SK-N-SH (cell line): ENCODE measurements at regions not wholly inside any gene's neighbourhood (a gene's known extent, or its start where the extent isn't known, plus 50 kb on each side); places are given as distances from the start of the nearest gene placed in this dataset.
A peak's percentile ranks its signal among the peaks of the same experiment; 100 is the strongest.

Experiments
- CTCF ChIA-PET: fragments of 300-600, 350-600 bp; formaldehyde crosslinking; extraction: SDS; loops from one replicate; lab custom pipeline; 2021; lab: Yijun Ruan, JAX
- POLR2A ChIA-PET: fragments of 350-600 bp; sonication (Branson Sonifier 250); formaldehyde crosslinking; extraction: SDS; loops from one replicate; lab custom pipeline; 2020; ENCODE audit warnings: antibody characterized with exemption, inconsistent platforms; lab: Yijun Ruan, JAX
- DNase-seq: peaks from one replicate; pipeline ENCODE4 v3.0.0; 2012
- H2AFZ ChIP-seq: fragments of 200-600 bp; sonication (generic); 2 replicates; pipeline ENCODE4 v1.8.1; 2016; ENCODE audit warnings: antibody characterized with exemption, mild to moderate bottlenecking, low read depth
- H3F3A ChIP-seq: fragments of 200-600 bp; sonication (generic); replicated peaks from 2 replicates; pipeline ENCODE3; 2016; ENCODE audit warnings: antibody characterized with exemption, mild to moderate bottlenecking; ENCODE audit not compliant: insufficient read depth
- H3K27ac ChIP-seq, 2 experiments: fragments of 200-500 bp in 1 of 2; fragments of 200-600 bp in 1 of 2; sonication (Bioruptor generic) in 1 of 2; sonication (generic), shearing (Covaris generic) in 1 of 2; 2 replicates each; pipeline versions ENCODE4 v1.5.1 to v1.6.1; 2014 to 2016; ENCODE audit warnings: low read depth in 2 of 2, inconsistent platforms in 1 of 2, low read length in 1 of 2, mild to moderate bottlenecking in 1 of 2, mixed read lengths in 1 of 2
- H3K27me3 ChIP-seq: fragments of 200-600 bp; sonication (generic), shearing (Covaris generic); 2 replicates; pipeline ENCODE4 v1.6.1; 2016; ENCODE audit warnings: mixed run types; ENCODE audit not compliant: insufficient read depth
- H3K36me3 ChIP-seq, 2 experiments: fragments of 200-500 bp in 1 of 2; fragments of 200-600 bp in 1 of 2; sonication (Bioruptor generic) in 1 of 2; sonication (generic) in 1 of 2; replicated peaks in 1 of 2; 2 replicates each; pipeline versions ENCODE3 to v1.5.1; 2014 to 2016; ENCODE audit warnings: low read length in 1 of 2, mild to moderate bottlenecking in 1 of 2; ENCODE audit not compliant: insufficient read depth in 2 of 2, control insufficient read depth in 1 of 2
- H3K4me1 ChIP-seq, 2 experiments: fragments of 200-500 bp in 1 of 2; fragments of 200-600 bp in 1 of 2; sonication (Bioruptor generic) in 1 of 2; sonication (generic), shearing (Covaris generic) in 1 of 2; 2 replicates each; pipeline versions ENCODE4 v1.5.1 to v1.6.1; 2014 to 2016; ENCODE audit warnings: low read depth in 1 of 2, low read length in 1 of 2, mixed run types in 1 of 2; ENCODE audit not compliant: insufficient read depth in 2 of 2, control insufficient read depth in 1 of 2
- H3K4me2 ChIP-seq: fragments of 200-600 bp; sonication (generic), shearing (Covaris generic); 2 replicates; pipeline ENCODE4 v1.6.1; 2017; ENCODE audit warnings: mixed run types
- H3K4me3 ChIP-seq, 2 experiments: fragments of 200-500 bp in 1 of 2; fragments of 200-600 bp in 1 of 2; sonication (Bioruptor generic) in 1 of 2; sonication (generic), shearing (Covaris generic) in 1 of 2; 2 replicates each; pipeline versions ENCODE4 v1.5.1 to v1.8.1; 2014 to 2016; ENCODE audit warnings: low read depth in 2 of 2, inconsistent platforms in 1 of 2, low read length in 1 of 2, mild to moderate bottlenecking in 1 of 2, mixed read lengths in 1 of 2, moderate library complexity in 1 of 2
- H3K79me2 ChIP-seq: fragments of 200-600 bp; sonication (generic); 2 replicates; pipeline ENCODE4 v1.8.1; 2017; ENCODE audit warnings: mild to moderate bottlenecking; ENCODE audit not compliant: insufficient read depth
- H3K9ac ChIP-seq: fragments of 200-600 bp; sonication (generic); 2 replicates; pipeline ENCODE4 v1.6.1; 2017; ENCODE audit warnings: mixed run types
- H3K9me2 ChIP-seq: fragments of 200-600 bp; sonication (generic); 2 replicates; pipeline ENCODE4 v1.6.1; 2017; ENCODE audit warnings: mixed run types
- H3K9me3 ChIP-seq: fragments of 200-600 bp; sonication (generic); 2 replicates; pipeline ENCODE4 v1.6.1; 2017; ENCODE audit warnings: mixed run types, mild to moderate bottlenecking, moderate library complexity
- H4K20me1 ChIP-seq: fragments of 200-600 bp; sonication (generic); 2 replicates; pipeline ENCODE4 v1.6.1; 2017; ENCODE audit warnings: mild to moderate bottlenecking, mixed run types; ENCODE audit not compliant: insufficient read depth
- CTCF ChIP-seq: fragments of 200-600 bp; sonication (generic); IDR thresholded peaks from 2 replicates; pipeline ENCODE4 v1.6.1; 2017; ENCODE audit warnings: antibody characterized with exemption, mild to moderate bottlenecking, moderate library complexity
- GABPA ChIP-seq: IDR thresholded peaks from 2 replicates; pipeline ENCODE4 v1.4.0; 2012; ENCODE audit warnings: low read depth, mild to moderate bottlenecking
- GATA2 ChIP-seq: sonication (generic); formaldehyde crosslinking; IDR thresholded peaks from 2 replicates; pipeline ENCODE4 v1.5.0; 2020; ENCODE audit warnings: mild to moderate bottlenecking, missing genetic modification reagents
- RAD21 ChIP-seq: IDR thresholded peaks from 2 replicates; pipeline ENCODE4 v1.6.1; 2012; ENCODE audit warnings: mild to moderate bottlenecking, low read length
- RFX5 ChIP-seq: IDR thresholded peaks from 2 replicates; pipeline ENCODE4 v1.6.1; 2012; ENCODE audit warnings: mild to moderate bottlenecking, improper control_type of control experiment, low read length
- TAF1 ChIP-seq: IDR thresholded peaks from 2 replicates; pipeline ENCODE4 v1.6.1; 2012; ENCODE audit warnings: low read depth, mild to moderate bottlenecking, low read length, moderate library complexity, borderline replicate concordance
- YY1 ChIP-seq: IDR thresholded peaks from 2 replicates; pipeline ENCODE4 v1.4.0; 2012; ENCODE audit warnings: low read depth, mild to moderate bottlenecking
- WGBS: methylation state at CpG from one replicate; pipeline ENCODE4 v1.1.6; 2017; ENCODE audit warnings: low lambda C conversion rate; 5-methylcytosine and 5-hydroxymethylcytosine counted together

DNA sequence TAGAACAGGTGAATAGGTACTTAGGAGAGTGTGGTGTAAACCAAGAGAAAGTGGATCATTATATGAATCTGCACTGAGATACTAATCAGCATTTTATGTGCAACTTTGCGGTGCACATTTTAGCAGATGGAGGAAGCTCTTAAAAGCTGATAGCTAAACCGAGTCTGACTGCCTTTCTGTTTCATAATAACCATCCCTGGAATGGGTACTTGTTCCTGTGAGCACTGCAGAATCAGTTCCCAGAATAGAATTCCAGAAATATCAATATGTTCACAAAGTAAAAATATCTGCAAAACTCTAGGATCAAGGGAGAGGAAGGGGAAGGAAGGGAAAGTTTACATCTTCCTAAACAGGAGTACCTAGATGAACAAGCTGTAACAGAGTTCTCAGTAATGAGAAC, 432.2 kb upstream of the HNRNPA3 start:
- H4K20me1 ChIP-seq: no peaks in the 10 kb centered on the region
- WGBS: 46% methylated on average over 2 of the region's 2 CpGs

DNA sequence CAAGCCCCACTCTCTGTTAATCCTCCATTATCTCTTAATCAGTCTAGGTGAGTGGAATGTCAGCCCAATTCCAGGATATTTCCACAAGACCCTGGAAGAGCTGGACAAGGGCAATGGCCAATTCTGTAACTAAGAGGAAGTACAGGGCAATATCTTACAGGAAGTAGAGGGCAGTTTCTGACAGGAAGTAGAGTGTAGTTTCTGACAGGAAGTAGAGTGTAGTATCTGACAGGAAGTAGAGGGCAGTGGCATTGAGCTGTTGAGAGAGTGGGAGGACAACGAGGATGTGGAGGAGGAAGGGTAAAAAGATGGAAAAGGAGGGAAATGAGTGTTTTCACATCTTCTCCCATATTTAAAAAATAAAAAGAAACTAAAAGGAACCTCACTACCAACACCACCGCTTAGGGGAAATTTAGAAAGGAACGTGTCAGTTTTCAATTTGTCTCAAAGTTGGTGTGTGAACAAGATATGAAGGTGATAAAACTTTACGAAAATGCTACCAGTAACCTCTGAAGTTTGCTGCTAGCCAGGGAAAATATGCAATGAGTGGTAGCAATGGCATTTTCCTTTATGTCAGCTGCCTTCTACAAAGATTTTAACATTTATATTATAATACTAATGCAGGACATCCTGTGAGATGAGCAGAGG, 430.9 kb upstream of the HNRNPA3 start:
- Histone ChIP-seq H3K27me3 (no peaks in the 10 kb centered on the region), H3K4me1 (no peaks in the 10 kb centered on the region), H3K79me2 (no peaks in the 10 kb centered on the region), H3K4me3 (no peak overlapping the region), H3K27ac (no peak overlapping the region), H3K9me3 (no peaks in the 10 kb centered on the region), H3F3A (no peaks in the 10 kb centered on the region), H3K9me2 (no peaks in the 10 kb centered on the region), H3K36me3 (no peaks in the 10 kb centered on the region), H3K9ac (no peak overlapping the region), H3K4me2 (no peak overlapping the region), H2AFZ (no peak overlapping the region; the same call in 1 of the 2 replicates), H4K20me1 (no peaks in the 10 kb centered on the region)
- POLR2A ChIA-PET: no interaction called here
- TF ChIP-seq GABPA (0 out of 2 replicates have a peak, but pooled peaks have one; percentile 24), RAD21 (no peak), GATA2 (no peak)
- CTCF ChIA-PET: no interaction called here
- DNase-seq: no peak
- 47% methylated on average over 4 of the region's 4 CpGs for WGBS

More for the DNA sequence above, 432.2 kb upstream of the HNRNPA3 start:
- no peaks in the 10 kb centered on the region for H3K36me3 ChIP-seq
- H3K4me2 ChIP-seq: no peak overlapping the region
- POLR2A ChIA-PET: no interaction called here
- no peaks in the 10 kb centered on the region; a peak in 1 of 4 replicates for H3K4me1 ChIP-seq
- H3K79me2 ChIP-seq: no peaks in the 10 kb centered on the region
- CTCF ChIA-PET: no interaction called here
- TF ChIP-seq RFX5: no peak
- H3K27ac ChIP-seq: no peak overlapping the region
- H3F3A ChIP-seq: no peaks in the 10 kb centered on the region
- H3K27me3 ChIP-seq: no peaks in the 10 kb centered on the region
- no peak for DNase-seq
- no peak overlapping the region for H3K4me3 ChIP-seq
- H3K9ac ChIP-seq: no peak overlapping the region
- H2AFZ ChIP-seq: no peak overlapping the region
- no peaks in the 10 kb centered on the region for H3K9me3 ChIP-seq
- H3K9me2 ChIP-seq: no peaks in the 10 kb centered on the region

GRCh38 chr2:176784633-176785200, 427.9 kb upstream of the HNRNPA3 start:
- no peak overlapping the region for H3K9ac ChIP-seq
- no peaks in the 10 kb centered on the region for H4K20me1 ChIP-seq
- H3K4me1 ChIP-seq: no peaks in the 10 kb centered on the region; a peak in 2 of 4 replicates
- H3K9me3 ChIP-seq: no peaks in the 10 kb centered on the region
- H3K4me3 ChIP-seq: no peak overlapping the region
- ChIA-PET POLR2A (no interaction called here), CTCF (interaction anchor here (1.0 to 3.5 kb wide), 2 partner anchors 28 to 29 kb away, joined by 3 to 12 read pairs; no protein-coding TSS in a partner anchor)
- no peaks in the 10 kb centered on the region for H3K9me2 ChIP-seq
- H3K27me3 ChIP-seq: no peaks in the 10 kb centered on the region
- H2AFZ ChIP-seq: no peak overlapping the region
- no peak overlapping the region for H3K4me2 ChIP-seq
- 57% methylated on average over 1 of the region's 1 CpG for WGBS
- no peaks in the 10 kb centered on the region for H3K36me3 ChIP-seq
- no peaks in the 10 kb centered on the region for H3K79me2 ChIP-seq
- TF ChIP-seq TAF1 (no peak), CTCF (no peak), YY1 (no peak)
- TF ChIP-seq, all 33 proteins: peak for 0
- DNase-seq: no peak
- peak overlapping the region in 1 of 2 experiments; percentile 28; a peak in 1 of 4 replicates for H3K27ac ChIP-seq
- peaks cover 3% of the 10 kb centered on the region for H3F3A ChIP-seq
